HCT116 (cell line): ENCODE measurements at regions not wholly inside any gene's neighbourhood (a gene's known extent, or its start where the extent isn't known, plus 50 kb on each side); places are given as distances from the start of the nearest gene placed in this dataset.

Source experiments
- ELF1 ChIP-seq: IDR thresholded peaks from 2 replicates; pipeline ENCODE4 v1.6.1; 2012; ENCODE audit warnings: low read depth, borderline replicate concordance
- EZH2phosphoT487 ChIP-seq: fragments of 200-600 bp; IDR thresholded peaks from 2 replicates; pipeline ENCODE4 v1.6.1; 2018; ENCODE audit warnings: antibody characterized with exemption, borderline replicate concordance
- POLR2A ChIP-seq: IDR thresholded peaks from 2 replicates; pipeline ENCODE4 v1.7.0; 2011; ENCODE audit warnings: borderline replicate concordance; ENCODE audit not compliant: insufficient read depth, insufficient read length; ENCODE audit errors: extremely low read depth
- POLR2AphosphoS5 ChIP-seq: IDR thresholded peaks from 2 replicates; pipeline ENCODE4 v1.6.1; 2011; ENCODE audit warnings: mild to moderate bottlenecking, low read depth, low read length, moderate library complexity
- RAD21 ChIP-seq: IDR thresholded peaks from 2 replicates; pipeline ENCODE4 v1.6.1; 2012; ENCODE audit warnings: low read depth, mild to moderate bottlenecking
- ZNF274 ChIP-seq: fragments of 200-500 bp; sonication (Bioruptor generic); IDR thresholded peaks from 2 replicates; pipeline ENCODE4 v1.6.1; 2014; ENCODE audit warnings: mild to moderate bottlenecking, low read depth, low read length, inconsistent platforms
- TF ChIP-seq, protein P1 (sequence below), 3 experiments: fragments of 200-600 bp in 1 of 3; sonication (generic) in 1 of 3; IDR thresholded peaks in 2 of 3; conservative IDR thresholded peaks in 1 of 3; 2 replicates each; pipeline ENCODE4 v1.5.1; 2012 to 2017; ENCODE audit warnings: low read depth in 2 of 3, low read length in 2 of 3, antibody characterized with exemption in 1 of 3, borderline replicate concordance in 1 of 3, control low read depth in 1 of 3, mild to moderate bottlenecking in 1 of 3, mixed read lengths in 1 of 3, mixed run types in 1 of 3, moderate library complexity in 1 of 3; ENCODE audit not compliant: insufficient read depth in 1 of 3
- TF ChIP-seq, protein P2 (sequence below): IDR thresholded peaks from 2 replicates; pipeline ENCODE4 v1.6.1; 2012; ENCODE audit warnings: low read depth
- TF ChIP-seq, protein P3 (sequence below): IDR thresholded peaks from 2 replicates; pipeline ENCODE4 v1.6.1; 2012
- TF ChIP-seq, protein P4 (sequence below): IDR thresholded peaks from 2 replicates; pipeline ENCODE4 v1.6.1; 2012

DNA sequence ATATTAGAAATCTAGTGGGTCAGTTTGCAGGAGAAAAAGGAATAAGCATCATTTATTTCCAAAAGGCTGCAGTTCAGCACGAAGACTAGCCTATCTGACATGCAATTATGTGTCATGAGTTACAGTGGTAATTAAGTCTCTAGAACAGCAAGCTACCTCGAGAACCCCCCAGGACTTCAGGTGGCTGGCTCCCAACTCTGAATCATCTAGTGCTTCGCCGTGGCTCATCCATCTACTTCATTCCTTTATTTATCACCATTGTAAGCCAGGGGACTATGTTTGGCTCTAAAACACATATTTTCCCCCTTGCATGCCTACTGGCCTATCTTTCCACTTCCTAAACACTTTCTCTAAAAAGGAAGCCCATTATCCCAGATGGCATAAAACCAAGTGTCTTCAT is 121.6 kb downstream of the TXNL1 start:
- TF ChIP-seq, protein P1, sequence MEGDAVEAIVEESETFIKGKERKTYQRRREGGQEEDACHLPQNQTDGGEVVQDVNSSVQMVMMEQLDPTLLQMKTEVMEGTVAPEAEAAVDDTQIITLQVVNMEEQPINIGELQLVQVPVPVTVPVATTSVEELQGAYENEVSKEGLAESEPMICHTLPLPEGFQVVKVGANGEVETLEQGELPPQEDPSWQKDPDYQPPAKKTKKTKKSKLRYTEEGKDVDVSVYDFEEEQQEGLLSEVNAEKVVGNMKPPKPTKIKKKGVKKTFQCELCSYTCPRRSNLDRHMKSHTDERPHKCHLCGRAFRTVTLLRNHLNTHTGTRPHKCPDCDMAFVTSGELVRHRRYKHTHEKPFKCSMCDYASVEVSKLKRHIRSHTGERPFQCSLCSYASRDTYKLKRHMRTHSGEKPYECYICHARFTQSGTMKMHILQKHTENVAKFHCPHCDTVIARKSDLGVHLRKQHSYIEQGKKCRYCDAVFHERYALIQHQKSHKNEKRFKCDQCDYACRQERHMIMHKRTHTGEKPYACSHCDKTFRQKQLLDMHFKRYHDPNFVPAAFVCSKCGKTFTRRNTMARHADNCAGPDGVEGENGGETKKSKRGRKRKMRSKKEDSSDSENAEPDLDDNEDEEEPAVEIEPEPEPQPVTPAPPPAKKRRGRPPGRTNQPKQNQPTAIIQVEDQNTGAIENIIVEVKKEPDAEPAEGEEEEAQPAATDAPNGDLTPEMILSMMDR (IDR thresholded peaks at IDR 0.05 in 2 of 3, conservative IDR thresholded peaks at IDR 0.05 in 1 of 3; ENCODE audit: borderline replicate concordance in 1 of 3, insufficient read depth in 1 of 3, low read depth in 2 of 3, low read length in 2 of 3), result no peak
- TF ChIP-seq POLR2A, result no peak
- TF ChIP-seq POLR2AphosphoS5, result no peak
- TF ChIP-seq, protein P2, sequence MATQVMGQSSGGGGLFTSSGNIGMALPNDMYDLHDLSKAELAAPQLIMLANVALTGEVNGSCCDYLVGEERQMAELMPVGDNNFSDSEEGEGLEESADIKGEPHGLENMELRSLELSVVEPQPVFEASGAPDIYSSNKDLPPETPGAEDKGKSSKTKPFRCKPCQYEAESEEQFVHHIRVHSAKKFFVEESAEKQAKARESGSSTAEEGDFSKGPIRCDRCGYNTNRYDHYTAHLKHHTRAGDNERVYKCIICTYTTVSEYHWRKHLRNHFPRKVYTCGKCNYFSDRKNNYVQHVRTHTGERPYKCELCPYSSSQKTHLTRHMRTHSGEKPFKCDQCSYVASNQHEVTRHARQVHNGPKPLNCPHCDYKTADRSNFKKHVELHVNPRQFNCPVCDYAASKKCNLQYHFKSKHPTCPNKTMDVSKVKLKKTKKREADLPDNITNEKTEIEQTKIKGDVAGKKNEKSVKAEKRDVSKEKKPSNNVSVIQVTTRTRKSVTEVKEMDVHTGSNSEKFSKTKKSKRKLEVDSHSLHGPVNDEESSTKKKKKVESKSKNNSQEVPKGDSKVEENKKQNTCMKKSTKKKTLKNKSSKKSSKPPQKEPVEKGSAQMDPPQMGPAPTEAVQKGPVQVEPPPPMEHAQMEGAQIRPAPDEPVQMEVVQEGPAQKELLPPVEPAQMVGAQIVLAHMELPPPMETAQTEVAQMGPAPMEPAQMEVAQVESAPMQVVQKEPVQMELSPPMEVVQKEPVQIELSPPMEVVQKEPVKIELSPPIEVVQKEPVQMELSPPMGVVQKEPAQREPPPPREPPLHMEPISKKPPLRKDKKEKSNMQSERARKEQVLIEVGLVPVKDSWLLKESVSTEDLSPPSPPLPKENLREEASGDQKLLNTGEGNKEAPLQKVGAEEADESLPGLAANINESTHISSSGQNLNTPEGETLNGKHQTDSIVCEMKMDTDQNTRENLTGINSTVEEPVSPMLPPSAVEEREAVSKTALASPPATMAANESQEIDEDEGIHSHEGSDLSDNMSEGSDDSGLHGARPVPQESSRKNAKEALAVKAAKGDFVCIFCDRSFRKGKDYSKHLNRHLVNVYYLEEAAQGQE, result no peak
- TF ChIP-seq EZH2phosphoT487, result no peak
- TF ChIP-seq, protein P3, sequence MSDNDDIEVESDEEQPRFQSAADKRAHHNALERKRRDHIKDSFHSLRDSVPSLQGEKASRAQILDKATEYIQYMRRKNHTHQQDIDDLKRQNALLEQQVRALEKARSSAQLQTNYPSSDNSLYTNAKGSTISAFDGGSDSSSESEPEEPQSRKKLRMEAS, result no peak
- TF ChIP-seq ZNF274, result no peak
- TF ChIP-seq, protein P4, sequence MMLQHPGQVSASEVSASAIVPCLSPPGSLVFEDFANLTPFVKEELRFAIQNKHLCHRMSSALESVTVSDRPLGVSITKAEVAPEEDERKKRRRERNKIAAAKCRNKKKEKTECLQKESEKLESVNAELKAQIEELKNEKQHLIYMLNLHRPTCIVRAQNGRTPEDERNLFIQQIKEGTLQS, result no peak
- no peak for TF ChIP-seq ELF1
- no peak for TF ChIP-seq RAD21
